ENCODE measurements at regions not wholly inside any gene's neighbourhood (a gene's known extent, or its start where the extent isn't known, plus 50 kb on each side); places are given as distances from the start of the nearest gene placed in this dataset.

- DNase-seq: no peak
- Histone ChIP-seq H3K36me3 (ENCODE audit: low read depth, missing control alignments) (no peaks in the 10 kb centered on the region), H3K27ac (no peak overlapping the region), H3K27me3 (no peaks in the 10 kb centered on the region), H3K4me1 (no peaks in the 10 kb centered on the region), H3K4me3 (no peak overlapping the region), H3K9me3 (no peaks in the 10 kb centered on the region)
- WGBS, 2 donors: 98 to 99% methylated on average over 6 to 7 of the region's 7 CpGs
- intact Hi-C loops (cut with DNase I; ENCODE audit: low total_unique reads): no loop called here
- no peak for TF ChIP-seq POLR2A (IDR thresholded peaks at IDR 0.05)
- TF ChIP-seq CTCF (IDR thresholded peaks at IDR 0.05): no peak
Measured at GRCh38 chr9:90033028-90033650, 428.3 kb downstream of the GADD45G start.

- H3K36me3 ChIP-seq (ENCODE audit: low read depth, missing control alignments): no peaks in the 10 kb centered on the region
- no peaks in the 10 kb centered on the region for H3K9me3 ChIP-seq
- H3K27ac ChIP-seq: no peak overlapping the region
- WGBS, 2 donors: 91 to 94% methylated on average over 5 of the region's 5 CpGs
- H3K4me3 ChIP-seq: no peak overlapping the region
- no peak for TF ChIP-seq CTCF (IDR thresholded peaks at IDR 0.05)
- no peak for TF ChIP-seq POLR2A (IDR thresholded peaks at IDR 0.05)
- no peak for DNase-seq
- H3K27me3 ChIP-seq: no peaks in the 10 kb centered on the region
- intact Hi-C loops (cut with DNase I; ENCODE audit: low total_unique reads): no loop called here
- H3K4me1 ChIP-seq: no peaks in the 10 kb centered on the region
Measured at GRCh38 chr9:90034071-90034470, 429.3 kb downstream of the GADD45G start.

DNA sequence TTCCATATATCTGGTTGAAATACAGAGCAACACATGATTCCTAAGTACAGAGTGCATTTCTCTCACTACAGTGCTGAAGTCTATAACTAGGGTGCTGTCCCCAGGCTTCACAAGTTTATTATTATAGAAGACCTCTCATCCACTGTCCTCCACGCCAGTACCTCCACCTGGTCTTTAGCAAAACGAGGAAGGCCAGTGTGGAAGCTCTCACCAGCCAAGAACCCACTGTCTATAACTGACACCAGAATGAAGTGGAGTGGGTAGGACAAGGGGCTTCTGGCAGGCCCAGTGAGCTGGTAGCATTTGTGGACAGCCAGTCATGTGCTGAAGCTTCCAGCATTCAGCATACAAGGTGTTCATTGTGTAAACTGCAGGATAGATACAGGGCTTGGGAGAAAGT, 430.7 kb downstream of the GADD45G start:
- intact Hi-C loops (cut with DNase I; ENCODE audit: low total_unique reads): no loop called here
- WGBS, 2 donors: 79 to 91% methylated on average over 2 of the region's 2 CpGs
- TF ChIP-seq CTCF (IDR thresholded peaks at IDR 0.05): no peak
- no peak for TF ChIP-seq POLR2A (IDR thresholded peaks at IDR 0.05)

GRCh38 chr9:90037146-90037797, 432.5 kb downstream of the GADD45G start:
- DNase-seq: no peak
- H3K36me3 ChIP-seq (ENCODE audit: low read depth, missing control alignments): no peaks in the 10 kb centered on the region
- no peaks in the 10 kb centered on the region for H3K9me3 ChIP-seq
- 91 to 94% methylated on average over 11 of the region's 11 CpGs for WGBS, 2 donors
- H3K4me1 ChIP-seq: no peaks in the 10 kb centered on the region
- H3K27ac ChIP-seq: no peak overlapping the region
- TF ChIP-seq POLR2A (IDR thresholded peaks at IDR 0.05) (no peak), CTCF (IDR thresholded peaks at IDR 0.05) (no peak)
- intact Hi-C loops (cut with DNase I; ENCODE audit: low total_unique reads): no loop called here
- no peaks in the 10 kb centered on the region for H3K27me3 ChIP-seq
- H3K4me3 ChIP-seq: no peak overlapping the region

More for the DNA sequence above, 430.7 kb downstream of the GADD45G start:
- DNase-seq: no peak
- Histone ChIP-seq H3K4me1 (no peaks in the 10 kb centered on the region), H3K4me3 (no peak overlapping the region), H3K36me3 (ENCODE audit: low read depth, missing control alignments) (no peaks in the 10 kb centered on the region), H3K27ac (no peak overlapping the region), H3K27me3 (no peaks in the 10 kb centered on the region), H3K9me3 (no peaks in the 10 kb centered on the region)

- Histone ChIP-seq H3K36me3 (ENCODE audit: low read depth, missing control alignments) (no peaks in the 10 kb centered on the region), H3K27ac (no peak overlapping the region), H3K27me3 (no peaks in the 10 kb centered on the region), H3K4me1 (no peaks in the 10 kb centered on the region), H3K4me3 (no peak overlapping the region), H3K9me3 (no peaks in the 10 kb centered on the region)
- intact Hi-C loops (cut with DNase I; ENCODE audit: low total_unique reads): no loop called here
- no peak for TF ChIP-seq CTCF (IDR thresholded peaks at IDR 0.05)
- TF ChIP-seq POLR2A (IDR thresholded peaks at IDR 0.05): no peak
- DNase-seq: no peak
- 90 to 94% methylated on average over 9 of the region's 9 CpGs for WGBS, 2 donors
Measured at GRCh38 chr9:90038763-90039162, 434.0 kb downstream of the GADD45G start.

All from testis (tissue), 2 donors.